Breast epithelium (tissue), 3 donors: ENCODE measurements at regions not wholly inside any gene's neighbourhood (a gene's known extent, or its start where the extent isn't known, plus 50 kb on each side); places are given as distances from the start of the nearest gene placed in this dataset.

Source experiments
- CTCF ChIP-seq, 3 donors: fragments of 450-650 bp; IDR thresholded peaks; one replicate each; pipeline ENCODE4 v1.5.1; 2016 to 2017; ENCODE audit warnings: antibody characterized with exemption in 3 of 3, mild to moderate bottlenecking in 3 of 3, moderate library complexity in 3 of 3
- POLR2A ChIP-seq: fragments of 450-650 bp; IDR thresholded peaks from one replicate; pipeline ENCODE4 v1.6.1; 2016; ENCODE audit warnings: antibody characterized with exemption, mild to moderate bottlenecking, moderate library complexity
- POLR2AphosphoS5 ChIP-seq, 3 donors: sonication (generic); formaldehyde crosslinking; IDR thresholded peaks; one replicate each; pipeline ENCODE4 v1.6.1; 2017; ENCODE audit warnings: antibody characterized with exemption in 3 of 3

- no peak for TF ChIP-seq CTCF (IDR thresholded peaks at IDR 0.05)
- TF ChIP-seq POLR2A, result no peak
- TF ChIP-seq POLR2AphosphoS5 (IDR thresholded peaks at IDR 0.05), result no peak
These were observed 60.0 kb downstream of the MYEOV start for GRCh38 chr11:69353696-69354544.
